Stimulated activated CD4-positive, alpha-beta T cell treated with anti-CD3 and anti-CD28 coated beads, Interleukin-12 subunit alpha, Interleukin-12 subunit beta, amount 100 ng/mL, for 48 hours (primary cell): ENCODE measurements at regions not wholly inside any gene's neighbourhood (a gene's known extent, or its start where the extent isn't known, plus 50 kb on each side); places are given as distances from the start of the nearest gene placed in this dataset.
"Not testable (repeated sequence)": the region's sequence is repeated elsewhere in the genome, so short reads cannot be mapped to it uniquely, and the experiment has no call there.

Experiments used
- DNase-seq, 3 donors: peaks; one replicate each; pipeline ENCODE4 v3.0.0-alpha.2; 2020; ENCODE audit warnings: low read depth in 2 of 3, low spot score in 1 of 3

- DNase-seq = no peak
Observed at GRCh38 chr13:50766013-50766412, 77.5 kb downstream of the DLEU7 start.

- no peak for DNase-seq
Observed at GRCh38 chr13:50766695-50767094, 76.8 kb downstream of the DLEU7 start.

DNA sequence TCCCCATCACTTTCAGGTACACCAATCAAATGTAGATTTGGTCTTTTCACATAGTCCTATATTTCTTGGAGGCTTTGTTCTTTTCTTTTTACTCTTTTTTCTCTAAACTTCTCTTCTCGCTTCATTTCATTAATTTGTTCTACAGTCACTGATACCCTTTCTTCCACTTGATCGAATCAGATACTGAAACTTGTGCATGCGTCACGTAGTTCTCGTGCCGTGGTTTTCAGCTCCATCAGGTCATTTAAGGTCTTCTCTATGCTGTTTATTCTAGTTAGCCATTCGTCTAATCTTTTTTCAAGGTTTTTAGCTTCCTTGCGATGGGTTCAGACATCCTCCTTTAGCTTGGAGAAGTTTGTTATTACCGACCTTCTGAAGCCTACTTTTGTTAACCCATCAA lies 70.6 kb downstream of the DLEU7 start:
- DNase-seq = not testable (repeated sequence)
